A549 (cell line): ENCODE measurements at regions not wholly inside any gene's neighbourhood (a gene's known extent, or its start where the extent isn't known, plus 50 kb on each side); places are given as distances from the start of the nearest gene placed in this dataset.
"Not testable (repeated sequence)": the region's sequence is repeated elsewhere in the genome, so short reads cannot be mapped to it uniquely, and the experiment has no call there.

ENCODE experiments used
- ATAC-seq, 2 experiments: fragments of 200-7000 bp in 1 of 2; fragments of >200 bp in 1 of 2; cut with Nextera tagmentation in 1 of 2; cut with Tn5 transposase in 1 of 2; 3 replicates each; pipeline versions ENCODE4 v1.8.0 to v1.9.1; 2018 to 2020; ENCODE audit warnings: mild to moderate bottlenecking in 1 of 2, moderate library complexity in 1 of 2
- CTCF ChIA-PET: fragments of 300-600 bp; sonication (Branson Sonifier 250); formaldehyde crosslinking; extraction: SDS; loops from one replicate; lab custom pipeline; 2021; ENCODE audit warnings: antibody characterized with exemption, inconsistent platforms; lab: Yijun Ruan, JAX
- POLR2A ChIA-PET: fragments of 350-600 bp; formaldehyde crosslinking; extraction: SDS; loops from one replicate; lab custom pipeline; 2021; ENCODE audit warnings: antibody characterized with exemption, inconsistent platforms; lab: Yijun Ruan, JAX
- DNase-seq, 2 experiments: peaks; one replicate each; pipeline versions ENCODE4 v3.0.0 to v3.0.0-alpha.2; 2011 to 2016; ENCODE audit warnings: low read depth in 1 of 2, low spot score in 1 of 2
- FAIRE-seq: peaks from 2 replicates; lab custom pipeline; 2011; peaks lifted over from hg19 to GRCh38; lab: Jason Lieb, UNC
- H3K27ac ChIP-seq, 2 experiments: fragments of >200 bp; sonication (Bioruptor Twin); formaldehyde crosslinking; 3 replicates each; pipeline ENCODE4 v1.5.1; 2016 to 2017
- H3K4me1 ChIP-seq: fragments of >200 bp; sonication (Bioruptor Twin); formaldehyde crosslinking; 3 replicates; pipeline ENCODE4 v1.6.1; 2016
- H3K4me2 ChIP-seq: fragments of >200 bp; sonication (Bioruptor Twin); formaldehyde crosslinking; 3 replicates; pipeline ENCODE4 v1.6.1; 2016
- H3K4me3 ChIP-seq: fragments of >200 bp; sonication (Bioruptor Twin); formaldehyde crosslinking; 3 replicates; pipeline ENCODE4 v1.5.1; 2016
- H3K9me3 ChIP-seq: fragments of >200 bp; sonication (Bioruptor Twin); formaldehyde crosslinking; 3 replicates; pipeline ENCODE4 v1.6.1; 2016
- FOSB ChIP-seq: fragments of 250-450 bp; sonication (Bioruptor Pico); IDR thresholded peaks from 2 replicates; pipeline ENCODE4 v1.5.0; 2020; ENCODE audit warnings: mild to moderate bottlenecking, moderate library complexity
- HEYL ChIP-seq: fragments of 250-450 bp; sonication (Bioruptor Pico); IDR thresholded peaks from 2 replicates; pipeline ENCODE4 v1.8.0; 2021; ENCODE audit warnings: mild to moderate bottlenecking, moderate library complexity
- KDM5A ChIP-seq: fragments of 200-600 bp; sonication (generic); IDR thresholded peaks from 2 replicates; pipeline ENCODE4 v1.6.1; 2016; ENCODE audit warnings: antibody characterized with exemption, mild to moderate bottlenecking
- MAFK ChIP-seq: fragments of 450-650 bp; IDR thresholded peaks from 2 replicates; pipeline ENCODE4 v1.6.1; 2014; ENCODE audit not compliant: partially characterized antibody
- NPAS2 ChIP-seq: fragments of 250-450 bp; sonication (Bioruptor Pico); IDR thresholded peaks from 2 replicates; pipeline ENCODE4 v1.8.0; 2022; ENCODE audit warnings: mild to moderate bottlenecking, moderate library complexity, borderline replicate concordance
- NR3C1 ChIP-seq: fragments of >200 bp; sonication (Bioruptor Twin); formaldehyde crosslinking; IDR thresholded peaks from 3 replicates; pipeline ENCODE4 v1.6.1; 2017
- RAD21 ChIP-seq, 2 experiments: fragments of >200 bp in 1 of 2; sonication (Bioruptor Twin) in 1 of 2; formaldehyde crosslinking in 1 of 2; IDR thresholded peaks in 1 of 2; conservative IDR thresholded peaks in 1 of 2; 2 replicates in 1 of 2; 3 replicates in 1 of 2; pipeline ENCODE4 v1.6.1; 2012 to 2018; ENCODE audit warnings: inconsistent platforms in 1 of 2
- RCOR1 ChIP-seq: fragments of 150-350 bp; IDR thresholded peaks from 2 replicates; pipeline ENCODE4 v1.6.1; 2014; ENCODE audit warnings: antibody characterized with exemption, low read length, low read depth
- RNF2 ChIP-seq: fragments of 200-600 bp; sonication (generic); IDR thresholded peaks from 2 replicates; pipeline ENCODE4 v1.6.1; 2016; ENCODE audit warnings: low read depth, mild to moderate bottlenecking, antibody characterized with exemption, moderate library complexity, borderline replicate concordance
- SMC3 ChIP-seq: fragments of >200 bp; sonication (Bioruptor Twin); formaldehyde crosslinking; IDR thresholded peaks from 3 replicates; pipeline ENCODE4 v1.6.1; 2018; ENCODE audit warnings: inconsistent platforms
- TP53 ChIP-seq: fragments of 250-450 bp; sonication (Bioruptor Pico); IDR thresholded peaks from 2 replicates; pipeline ENCODE4 v1.5.0; 2021; ENCODE audit warnings: mild to moderate bottlenecking, moderate library complexity
- WGBS: methylation state at CpG from one replicate; pipeline ENCODE4 v1.1.6; 2017; ENCODE audit errors: missing lambda C conversion rate; 5-methylcytosine and 5-hydroxymethylcytosine counted together
- TF ChIP-seq, protein P1 (sequence below): fragments of 250-450 bp; sonication (Bioruptor Pico); IDR thresholded peaks from 2 replicates; pipeline ENCODE4 v1.5.0; 2021; ENCODE audit warnings: mild to moderate bottlenecking, moderate library complexity, borderline replicate concordance
- TF ChIP-seq, protein P2 (sequence below): IDR thresholded peaks from 2 replicates; pipeline ENCODE4 v1.6.1; 2012
- TF ChIP-seq, protein P3 (sequence below): fragments of 450-650 bp; IDR thresholded peaks from 2 replicates; pipeline ENCODE4 v1.6.1; 2014; ENCODE audit warnings: antibody characterized with exemption

DNA sequence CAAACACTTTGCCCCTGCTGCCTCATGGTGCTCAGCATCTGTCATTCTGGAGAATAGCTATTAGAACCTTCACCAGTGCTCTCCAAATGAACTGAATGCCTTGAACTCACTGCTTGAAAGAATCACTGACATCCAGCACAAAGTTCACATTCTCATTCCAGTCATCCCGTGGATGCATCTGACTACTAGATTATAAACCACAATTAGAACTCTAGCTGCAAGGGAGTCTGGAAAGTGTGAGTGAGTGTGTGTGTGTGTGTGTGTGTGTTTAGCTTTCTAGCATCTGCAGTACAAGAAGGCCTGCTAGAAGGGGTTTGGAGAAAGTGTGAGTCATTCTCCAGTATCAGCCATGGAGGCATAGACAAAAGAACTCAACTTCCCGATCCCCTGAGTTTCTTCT lies 71.3 kb upstream of the DYNLT3 start (continued):
- TF ChIP-seq, protein P1, sequence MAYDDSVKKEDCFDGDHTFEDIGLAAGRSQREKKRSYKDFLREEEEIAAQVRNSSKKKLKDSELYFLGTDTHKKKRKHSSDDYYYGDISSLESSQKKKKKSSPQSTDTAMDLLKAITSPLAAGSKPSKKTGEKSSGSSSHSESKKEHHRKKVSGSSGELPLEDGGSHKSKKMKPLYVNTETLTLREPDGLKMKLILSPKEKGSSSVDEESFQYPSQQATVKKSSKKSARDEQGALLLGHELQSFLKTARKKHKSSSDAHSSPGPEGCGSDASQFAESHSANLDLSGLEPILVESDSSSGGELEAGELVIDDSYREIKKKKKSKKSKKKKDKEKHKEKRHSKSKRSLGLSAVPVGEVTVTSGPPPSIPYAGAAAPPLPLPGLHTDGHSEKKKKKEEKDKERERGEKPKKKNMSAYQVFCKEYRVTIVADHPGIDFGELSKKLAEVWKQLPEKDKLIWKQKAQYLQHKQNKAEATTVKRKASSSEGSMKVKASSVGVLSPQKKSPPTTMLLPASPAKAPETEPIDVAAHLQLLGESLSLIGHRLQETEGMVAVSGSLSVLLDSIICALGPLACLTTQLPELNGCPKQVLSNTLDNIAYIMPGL (CRISPR knock-in tag): no peak
- no peak for TF ChIP-seq RAD21 (conservative IDR thresholded peaks at IDR 0.05 in 1 of 2, IDR thresholded peaks at IDR 0.05 in 1 of 2)

DNA sequence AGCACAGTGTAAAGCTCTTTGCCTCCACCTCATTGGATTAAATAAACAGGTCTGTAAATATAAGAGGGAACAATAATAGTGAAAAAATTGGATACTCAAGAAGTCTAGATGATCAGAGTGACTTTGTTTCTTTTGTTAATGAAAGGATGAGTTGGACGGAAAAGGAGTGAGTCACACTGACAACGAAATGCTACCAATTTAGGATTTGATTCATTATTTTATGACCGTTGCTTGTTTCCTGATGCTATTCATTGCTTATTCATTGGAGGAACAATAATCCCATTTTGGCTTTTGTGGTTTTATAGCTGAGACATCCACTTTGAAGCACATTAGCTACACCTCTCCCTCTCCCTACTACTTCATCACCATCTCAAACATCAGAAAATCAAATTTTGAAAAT lies 74.4 kb upstream of the DYNLT3 start:
- ATAC-seq (no peak), FAIRE-seq (no peak), DNase-seq (no peak)
- Histone ChIP-seq H3K27ac (no peak overlapping the region), H3K4me2 (no peak overlapping the region), H3K4me3 (no peak overlapping the region), H3K9me3 (peaks cover 6% of the 10 kb centered on the region; the same call in 2 of the 3 replicates), H3K4me1 (0 out of 3 replicates have a peak, but pooled peaks cover 3% of the 10 kb centered on the region)
- ChIA-PET CTCF (interaction anchor here (1.3 kb wide), 1 partner anchor 254 kb away, joined by 4 read pairs; no protein-coding TSS in a partner anchor), POLR2A (no interaction called here)
- no peak for TF ChIP-seq MAFK
- TF ChIP-seq TP53 (CRISPR knock-in tag): no peak
- TF ChIP-seq, protein P2, sequence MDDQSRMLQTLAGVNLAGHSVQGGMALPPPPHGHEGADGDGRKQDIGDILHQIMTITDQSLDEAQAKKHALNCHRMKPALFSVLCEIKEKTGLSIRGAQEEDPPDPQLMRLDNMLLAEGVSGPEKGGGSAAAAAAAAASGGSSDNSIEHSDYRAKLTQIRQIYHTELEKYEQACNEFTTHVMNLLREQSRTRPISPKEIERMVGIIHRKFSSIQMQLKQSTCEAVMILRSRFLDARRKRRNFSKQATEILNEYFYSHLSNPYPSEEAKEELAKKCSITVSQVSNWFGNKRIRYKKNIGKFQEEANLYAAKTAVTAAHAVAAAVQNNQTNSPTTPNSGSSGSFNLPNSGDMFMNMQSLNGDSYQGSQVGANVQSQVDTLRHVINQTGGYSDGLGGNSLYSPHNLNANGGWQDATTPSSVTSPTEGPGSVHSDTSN: no peak
- TF ChIP-seq HEYL (CRISPR knock-in tag): no peak
- no peak for TF ChIP-seq NR3C1
- TF ChIP-seq RNF2: no peak
- 15% methylated on average over 3 of the region's 3 CpGs for WGBS

DNA sequence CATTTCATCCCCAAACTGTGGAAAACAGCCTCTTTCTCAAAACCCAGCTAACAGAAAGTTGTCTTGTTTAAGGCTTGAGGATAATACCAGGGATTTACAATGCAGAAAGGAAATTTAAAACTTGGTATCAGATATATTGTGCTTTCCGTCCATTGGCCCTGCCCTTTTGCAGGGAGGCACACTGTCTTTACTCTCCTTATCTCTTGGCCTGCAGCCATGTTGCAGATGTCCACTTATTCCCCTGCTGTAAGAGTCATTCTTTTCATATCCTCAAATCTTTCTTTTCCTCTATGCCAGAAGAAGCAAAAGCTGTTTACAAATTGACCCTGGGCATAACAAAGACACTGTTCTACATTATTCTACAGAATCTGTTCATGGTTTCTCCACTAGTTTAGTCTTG lies 75.6 kb upstream of the DYNLT3 start:
- ATAC-seq (no peak), FAIRE-seq (no peak), DNase-seq (no peak)
- TF ChIP-seq, protein P3, sequence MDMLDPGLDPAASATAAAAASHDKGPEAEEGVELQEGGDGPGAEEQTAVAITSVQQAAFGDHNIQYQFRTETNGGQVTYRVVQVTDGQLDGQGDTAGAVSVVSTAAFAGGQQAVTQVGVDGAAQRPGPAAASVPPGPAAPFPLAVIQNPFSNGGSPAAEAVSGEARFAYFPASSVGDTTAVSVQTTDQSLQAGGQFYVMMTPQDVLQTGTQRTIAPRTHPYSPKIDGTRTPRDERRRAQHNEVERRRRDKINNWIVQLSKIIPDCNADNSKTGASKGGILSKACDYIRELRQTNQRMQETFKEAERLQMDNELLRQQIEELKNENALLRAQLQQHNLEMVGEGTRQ: no peak
- TF ChIP-seq FOSB (CRISPR knock-in tag) (no peak), RCOR1 (no peak), NPAS2 (CRISPR knock-in tag) (no peak), NR3C1 (no peak), TP53 (CRISPR knock-in tag) (no peak), SMC3 (no peak), KDM5A (no peak)
- TF ChIP-seq, protein P1 (CRISPR knock-in tag): no peak
- H3K27ac ChIP-seq: no peak overlapping the region
- no peak overlapping the region for H3K4me3 ChIP-seq
- H3K9me3 ChIP-seq: peaks cover 6% of the 10 kb centered on the region; the same call in 2 of the 3 replicates
- POLR2A ChIA-PET: no interaction called here
- CTCF ChIA-PET: no interaction called here
- no peak overlapping the region for H3K4me2 ChIP-seq
- 75% methylated on average over 1 of the region's 1 CpG for WGBS
- H3K4me1 ChIP-seq: 0 out of 3 replicates have a peak, but pooled peaks cover 3% of the 10 kb centered on the region

DNA sequence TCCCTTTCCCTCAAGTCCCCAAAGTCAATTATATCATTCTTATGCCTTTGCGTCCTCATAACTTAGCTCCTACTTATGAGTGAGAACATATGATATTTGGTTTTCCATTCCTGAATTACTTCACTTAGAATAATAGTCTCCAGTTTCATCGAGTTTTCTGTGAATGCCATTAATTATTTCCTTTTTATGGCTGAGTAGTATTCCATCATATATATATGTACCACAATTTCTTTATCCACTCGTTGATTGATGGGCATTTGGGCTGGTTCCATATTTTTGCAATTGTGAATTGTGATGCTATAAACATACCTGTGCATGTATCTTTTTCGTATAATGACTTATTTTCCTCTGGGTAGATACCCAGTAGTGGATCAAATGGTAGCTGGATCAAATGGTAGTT lies 78.4 kb upstream of the DYNLT3 start:
- ATAC-seq, H3K9me3 ChIP-seq, POLR2A ChIA-PET, H3K4me1 ChIP-seq, H3K27ac ChIP-seq, H3K4me2 ChIP-seq, DNase-seq, FAIRE-seq, H3K4me3 ChIP-seq: not testable (repeated sequence)
- CTCF ChIA-PET: interaction anchor here (1.7 to 3.8 kb wide), 3 partner anchors 198 to 249 kb away, joined by 3 to 32 read pairs (median 11); no protein-coding TSS in a partner anchor
- 27% methylated on average over 4 of the region's 4 CpGs for WGBS
